SK-N-SH (cell line): ENCODE measurements at regions not wholly inside any gene's neighbourhood (a gene's known extent, or its start where the extent isn't known, plus 50 kb on each side); places are given as distances from the start of the nearest gene placed in this dataset.
A peak's percentile ranks its signal among the peaks of the same experiment; 100 is the strongest.

ENCODE experiments used
- CTCF ChIA-PET: fragments of 300-600, 350-600 bp; formaldehyde crosslinking; extraction: SDS; loops from one replicate; lab custom pipeline; 2021; lab: Yijun Ruan, JAX
- POLR2A ChIA-PET: fragments of 350-600 bp; sonication (Branson Sonifier 250); formaldehyde crosslinking; extraction: SDS; loops from one replicate; lab custom pipeline; 2020; ENCODE audit warnings: antibody characterized with exemption, inconsistent platforms; lab: Yijun Ruan, JAX
- DNase-seq: peaks from one replicate; pipeline ENCODE4 v3.0.0; 2012
- H2AFZ ChIP-seq: fragments of 200-600 bp; sonication (generic); 2 replicates; pipeline ENCODE4 v1.8.1; 2016; ENCODE audit warnings: antibody characterized with exemption, mild to moderate bottlenecking, low read depth
- H3F3A ChIP-seq: fragments of 200-600 bp; sonication (generic); replicated peaks from 2 replicates; pipeline ENCODE3; 2016; ENCODE audit warnings: antibody characterized with exemption, mild to moderate bottlenecking; ENCODE audit not compliant: insufficient read depth
- H3K27ac ChIP-seq, 2 experiments: fragments of 200-500 bp in 1 of 2; fragments of 200-600 bp in 1 of 2; sonication (Bioruptor generic) in 1 of 2; sonication (generic), shearing (Covaris generic) in 1 of 2; 2 replicates each; pipeline versions ENCODE4 v1.5.1 to v1.6.1; 2014 to 2016; ENCODE audit warnings: low read depth in 2 of 2, inconsistent platforms in 1 of 2, low read length in 1 of 2, mild to moderate bottlenecking in 1 of 2, mixed read lengths in 1 of 2
- H3K27me3 ChIP-seq: fragments of 200-600 bp; sonication (generic), shearing (Covaris generic); 2 replicates; pipeline ENCODE4 v1.6.1; 2016; ENCODE audit warnings: mixed run types; ENCODE audit not compliant: insufficient read depth
- H3K36me3 ChIP-seq, 2 experiments: fragments of 200-500 bp in 1 of 2; fragments of 200-600 bp in 1 of 2; sonication (Bioruptor generic) in 1 of 2; sonication (generic) in 1 of 2; replicated peaks in 1 of 2; 2 replicates each; pipeline versions ENCODE3 to v1.5.1; 2014 to 2016; ENCODE audit warnings: low read length in 1 of 2, mild to moderate bottlenecking in 1 of 2; ENCODE audit not compliant: insufficient read depth in 2 of 2, control insufficient read depth in 1 of 2
- H3K4me1 ChIP-seq, 2 experiments: fragments of 200-500 bp in 1 of 2; fragments of 200-600 bp in 1 of 2; sonication (Bioruptor generic) in 1 of 2; sonication (generic), shearing (Covaris generic) in 1 of 2; 2 replicates each; pipeline versions ENCODE4 v1.5.1 to v1.6.1; 2014 to 2016; ENCODE audit warnings: low read depth in 1 of 2, low read length in 1 of 2, mixed run types in 1 of 2; ENCODE audit not compliant: insufficient read depth in 2 of 2, control insufficient read depth in 1 of 2
- H3K4me2 ChIP-seq: fragments of 200-600 bp; sonication (generic), shearing (Covaris generic); 2 replicates; pipeline ENCODE4 v1.6.1; 2017; ENCODE audit warnings: mixed run types
- H3K4me3 ChIP-seq, 2 experiments: fragments of 200-500 bp in 1 of 2; fragments of 200-600 bp in 1 of 2; sonication (Bioruptor generic) in 1 of 2; sonication (generic), shearing (Covaris generic) in 1 of 2; 2 replicates each; pipeline versions ENCODE4 v1.5.1 to v1.8.1; 2014 to 2016; ENCODE audit warnings: low read depth in 2 of 2, inconsistent platforms in 1 of 2, low read length in 1 of 2, mild to moderate bottlenecking in 1 of 2, mixed read lengths in 1 of 2, moderate library complexity in 1 of 2
- H3K79me2 ChIP-seq: fragments of 200-600 bp; sonication (generic); 2 replicates; pipeline ENCODE4 v1.8.1; 2017; ENCODE audit warnings: mild to moderate bottlenecking; ENCODE audit not compliant: insufficient read depth
- H3K9ac ChIP-seq: fragments of 200-600 bp; sonication (generic); 2 replicates; pipeline ENCODE4 v1.6.1; 2017; ENCODE audit warnings: mixed run types
- H3K9me2 ChIP-seq: fragments of 200-600 bp; sonication (generic); 2 replicates; pipeline ENCODE4 v1.6.1; 2017; ENCODE audit warnings: mixed run types
- H3K9me3 ChIP-seq: fragments of 200-600 bp; sonication (generic); 2 replicates; pipeline ENCODE4 v1.6.1; 2017; ENCODE audit warnings: mixed run types, mild to moderate bottlenecking, moderate library complexity
- H4K20me1 ChIP-seq: fragments of 200-600 bp; sonication (generic); 2 replicates; pipeline ENCODE4 v1.6.1; 2017; ENCODE audit warnings: mild to moderate bottlenecking, mixed run types; ENCODE audit not compliant: insufficient read depth
- CHD2 ChIP-seq: fragments of 150-350 bp; IDR thresholded peaks from 2 replicates; pipeline ENCODE4 v1.6.1; 2018; ENCODE audit warnings: low read length; ENCODE audit not compliant: partially characterized antibody
- ELF1 ChIP-seq: IDR thresholded peaks from 2 replicates; pipeline ENCODE4 v1.4.0; 2012
- FOXJ3 ChIP-seq: sonication (generic); formaldehyde crosslinking; IDR thresholded peaks from 2 replicates; pipeline ENCODE4 v1.5.1; 2020; ENCODE audit warnings: mild to moderate bottlenecking, missing genetic modification reagents
- GATA2 ChIP-seq: sonication (generic); formaldehyde crosslinking; IDR thresholded peaks from 2 replicates; pipeline ENCODE4 v1.5.0; 2020; ENCODE audit warnings: mild to moderate bottlenecking, missing genetic modification reagents
- MEF2A ChIP-seq: IDR thresholded peaks from 2 replicates; pipeline ENCODE4 v1.4.0; 2012; ENCODE audit warnings: low read depth, borderline replicate concordance
- NFIC ChIP-seq: IDR thresholded peaks from 2 replicates; pipeline ENCODE4 v1.4.0; 2012; ENCODE audit warnings: borderline replicate concordance
- NRF1 ChIP-seq: IDR thresholded peaks from 2 replicates; pipeline ENCODE4 v1.6.1; 2012; ENCODE audit warnings: low read depth, mild to moderate bottlenecking, low read length
- POLR2AphosphoS5 ChIP-seq: IDR thresholded peaks from 2 replicates; pipeline ENCODE4 v1.6.1; 2012; ENCODE audit warnings: low read depth, low read length
- RAD21 ChIP-seq: IDR thresholded peaks from 2 replicates; pipeline ENCODE4 v1.6.1; 2012; ENCODE audit warnings: mild to moderate bottlenecking, low read length
- RCOR1 ChIP-seq: fragments of 150-350 bp; IDR thresholded peaks from 2 replicates; pipeline ENCODE4 v1.6.1; 2017; ENCODE audit warnings: antibody characterized with exemption, low read length
- SMC3 ChIP-seq: IDR thresholded peaks from 2 replicates; pipeline ENCODE4 v1.6.1; 2012; ENCODE audit warnings: low read depth, low read length, improper control_type of control experiment
- TCF12 ChIP-seq: IDR thresholded peaks from 2 replicates; pipeline ENCODE4 v1.4.0; 2012
- TEAD4 ChIP-seq: IDR thresholded peaks from 2 replicates; pipeline ENCODE4 v1.4.0; 2012; ENCODE audit warnings: mild to moderate bottlenecking, borderline replicate concordance; ENCODE audit not compliant: insufficient read depth
- YY1 ChIP-seq: IDR thresholded peaks from 2 replicates; pipeline ENCODE4 v1.4.0; 2012; ENCODE audit warnings: low read depth, mild to moderate bottlenecking
- WGBS: methylation state at CpG from one replicate; pipeline ENCODE4 v1.1.6; 2017; ENCODE audit warnings: low lambda C conversion rate; 5-methylcytosine and 5-hydroxymethylcytosine counted together
- TF ChIP-seq, protein P1 (sequence below): IDR thresholded peaks from 2 replicates; pipeline ENCODE4 v1.4.0; 2012; ENCODE audit warnings: low read depth
- TF ChIP-seq, protein P2 (sequence below): fragments of 200-600 bp; sonication (generic); IDR thresholded peaks from 2 replicates; pipeline ENCODE4 v1.6.1; 2017; ENCODE audit warnings: antibody characterized with exemption, mild to moderate bottlenecking, moderate library complexity

DNA sequence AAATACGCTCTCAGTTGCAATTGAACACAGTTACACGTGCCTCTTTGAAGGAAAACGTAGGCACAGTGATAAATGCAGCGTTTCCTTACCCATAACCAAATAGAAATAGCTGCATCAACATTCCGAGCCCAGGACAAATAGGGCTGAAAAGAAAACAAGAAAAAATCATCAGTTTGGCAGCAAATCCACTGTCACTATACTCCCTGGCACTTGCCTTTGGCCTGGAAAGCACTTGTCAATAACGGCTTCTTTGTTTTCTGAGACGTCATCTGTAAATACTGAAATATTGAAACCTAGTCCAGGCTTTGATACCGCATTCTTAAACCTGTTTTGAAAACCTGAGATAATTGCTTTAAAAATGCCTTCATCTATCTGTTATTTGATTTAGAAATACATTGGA lies 167.2 kb upstream of the AKR1E2 start:
- Histone ChIP-seq H3K27me3 (no peaks in the 10 kb centered on the region), H3K4me2 (no peak overlapping the region), H3K27ac (peak overlapping the region in 1 of 2 experiments; percentile 41; a peak in 2 of 4 replicates), H3K36me3 (no peaks in the 10 kb centered on the region), H3F3A (peaks cover 18% of the 10 kb centered on the region), H3K4me1 (peaks cover 9 to 40% of the 10 kb centered on the region in 2 experiments), H3K9me2 (no peaks in the 10 kb centered on the region), H3K79me2 (no peaks in the 10 kb centered on the region), H3K9ac (no peak overlapping the region; the same call in 1 of the 2 replicates), H3K4me3 (no peak overlapping the region), H3K9me3 (0 out of 2 replicates have a peak, but pooled peaks cover 4% of the 10 kb centered on the region), H4K20me1 (no peaks in the 10 kb centered on the region), H2AFZ (no peak overlapping the region)
- DNase-seq, result no peak
- CTCF ChIA-PET, result interaction anchor here (0.8 to 1.8 kb wide), 3 partner anchors 107 to 1461 kb away, joined by 3 to 7 read pairs (median 3); no protein-coding TSS in a partner anchor
- TF ChIP-seq NRF1, result no peak
- TF ChIP-seq NFIC, result no peak
- TF ChIP-seq, protein P1, sequence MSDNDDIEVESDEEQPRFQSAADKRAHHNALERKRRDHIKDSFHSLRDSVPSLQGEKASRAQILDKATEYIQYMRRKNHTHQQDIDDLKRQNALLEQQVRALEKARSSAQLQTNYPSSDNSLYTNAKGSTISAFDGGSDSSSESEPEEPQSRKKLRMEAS, result no peak
- no peak for TF ChIP-seq MEF2A
- no peak for TF ChIP-seq RCOR1
- 92% methylated on average over 8 of the region's 8 CpGs for WGBS
- POLR2A ChIA-PET, result no interaction called here

DNA sequence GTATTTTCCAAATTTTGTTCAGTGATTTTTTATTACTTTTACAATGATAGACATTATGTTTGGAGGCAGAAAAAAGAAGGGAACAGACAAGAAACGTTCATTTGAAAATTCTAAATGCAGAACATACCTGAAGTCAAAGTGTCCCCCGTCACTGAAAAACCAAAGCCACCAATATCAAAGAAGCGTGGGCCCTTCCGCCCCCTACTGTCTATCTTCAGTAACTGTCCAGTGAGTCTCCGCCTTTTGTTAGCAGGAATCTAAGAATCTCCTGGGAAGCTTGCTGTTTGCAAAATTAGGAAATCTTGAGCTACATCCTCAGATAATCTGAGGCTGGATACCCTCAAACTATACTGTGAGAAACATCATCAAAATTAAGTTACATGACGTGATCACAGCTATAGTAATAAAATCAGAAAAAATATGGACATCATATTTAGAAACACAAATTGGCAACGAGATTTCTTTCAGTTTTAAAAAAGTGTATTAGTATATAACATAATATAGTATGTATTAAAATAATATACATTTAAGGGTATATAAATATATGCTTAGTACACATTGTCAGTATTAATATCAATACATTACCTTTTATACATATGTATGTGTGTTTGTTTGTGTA lies 169.3 kb upstream of the AKR1E2 start:
- POLR2A ChIA-PET, result interaction anchor here (1.0 kb wide), 1 partner anchor 770 kb away, joined by 3 read pairs; no protein-coding TSS in a partner anchor

More for the DNA sequence above, 169.3 kb upstream of the AKR1E2 start:
- H3K27me3 ChIP-seq, result no peaks in the 10 kb centered on the region
- no peak for TF ChIP-seq ELF1
- no peak for TF ChIP-seq YY1
- TF ChIP-seq RAD21, result peak; percentile 92
- no peak for TF ChIP-seq GATA2
- no peak for TF ChIP-seq CHD2
- no peak for TF ChIP-seq POLR2AphosphoS5
- peak; percentile 87 for TF ChIP-seq SMC3
- TF ChIP-seq FOXJ3 (CRISPR knock-in tag), result no peak
- peak; percentile 18; the same call in 1 of the 2 replicates for TF ChIP-seq TCF12
- TF ChIP-seq TEAD4, result no peak
- TF ChIP-seq, protein P2, sequence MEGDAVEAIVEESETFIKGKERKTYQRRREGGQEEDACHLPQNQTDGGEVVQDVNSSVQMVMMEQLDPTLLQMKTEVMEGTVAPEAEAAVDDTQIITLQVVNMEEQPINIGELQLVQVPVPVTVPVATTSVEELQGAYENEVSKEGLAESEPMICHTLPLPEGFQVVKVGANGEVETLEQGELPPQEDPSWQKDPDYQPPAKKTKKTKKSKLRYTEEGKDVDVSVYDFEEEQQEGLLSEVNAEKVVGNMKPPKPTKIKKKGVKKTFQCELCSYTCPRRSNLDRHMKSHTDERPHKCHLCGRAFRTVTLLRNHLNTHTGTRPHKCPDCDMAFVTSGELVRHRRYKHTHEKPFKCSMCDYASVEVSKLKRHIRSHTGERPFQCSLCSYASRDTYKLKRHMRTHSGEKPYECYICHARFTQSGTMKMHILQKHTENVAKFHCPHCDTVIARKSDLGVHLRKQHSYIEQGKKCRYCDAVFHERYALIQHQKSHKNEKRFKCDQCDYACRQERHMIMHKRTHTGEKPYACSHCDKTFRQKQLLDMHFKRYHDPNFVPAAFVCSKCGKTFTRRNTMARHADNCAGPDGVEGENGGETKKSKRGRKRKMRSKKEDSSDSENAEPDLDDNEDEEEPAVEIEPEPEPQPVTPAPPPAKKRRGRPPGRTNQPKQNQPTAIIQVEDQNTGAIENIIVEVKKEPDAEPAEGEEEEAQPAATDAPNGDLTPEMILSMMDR, result peak; percentile 92
- DNase-seq, result peak; percentile 49
- peak overlapping the region in 1 of 2 experiments; percentile 7; a peak in 1 of 4 replicates for H3K4me3 ChIP-seq
- H2AFZ ChIP-seq, result no peak overlapping the region
- no peaks in the 10 kb centered on the region for H3K79me2 ChIP-seq
- CTCF ChIA-PET, result interaction anchor here (0.6 to 1.6 kb wide), 32 partner anchors 9 to 1463 kb away, joined by 3 to 9 read pairs (median 3); no protein-coding TSS in a partner anchor
- H3K9me3 ChIP-seq, result 0 out of 2 replicates have a peak, but pooled peaks cover 4% of the 10 kb centered on the region
- H4K20me1 ChIP-seq, result no peaks in the 10 kb centered on the region
- H3K9ac ChIP-seq, result peak overlapping the region; percentile 50; the same call in 1 of the 2 replicates
- no peak overlapping the region for H3K4me2 ChIP-seq
- H3K4me1 ChIP-seq, result peaks cover 0 to 22% of the 10 kb centered on the region in 2 experiments; a peak in 1 of 4 replicates
- H3K27ac ChIP-seq, result peak overlapping the region in 1 of 2 experiments; percentile 41; a peak in 1 of 4 replicates
- H3K9me2 ChIP-seq, result no peaks in the 10 kb centered on the region
- 18% methylated on average over 7 of the region's 7 CpGs for WGBS
- no peaks in the 10 kb centered on the region for H3F3A ChIP-seq
- H3K36me3 ChIP-seq, result no peaks in the 10 kb centered on the region
